ENCODE measurements at regions not wholly inside any gene's neighbourhood (a gene's known extent, or its start where the extent isn't known, plus 50 kb on each side); places are given as distances from the start of the nearest gene placed in this dataset.
"Not testable (repeated sequence)": the region's sequence is repeated elsewhere in the genome, so short reads cannot be mapped to it uniquely, and the experiment has no call there.

GRCh38 chr6:92270365-92270764 is 1149.0 kb downstream of the EPHA7 start:
- no peak for DNase-seq (ENCODE audit: low spot score)

- DNase-seq (ENCODE audit: low spot score): no peak
Measured at GRCh38 chr6:92267335-92267734, 1152.0 kb downstream of the EPHA7 start.

GRCh38 chr6:92263864-92264263 is 1155.5 kb downstream of the EPHA7 start:
- DNase-seq (ENCODE audit: low spot score): no peak

GRCh38 chr6:92259171-92259570 is 1160.2 kb downstream of the EPHA7 start:
- DNase-seq (ENCODE audit: low spot score): no peak

- no peak for DNase-seq (ENCODE audit: low spot score)
Measured at GRCh38 chr6:92243315-92243714, 1176.0 kb downstream of the EPHA7 start.

GRCh38 chr6:92231171-92231701 is 1188.1 kb downstream of the EPHA7 start:
- DNase-seq (ENCODE audit: low spot score): no peak

GRCh38 chr6:92219987-92220386 is 1199.4 kb downstream of the EPHA7 start:
- DNase-seq (ENCODE audit: low spot score): not testable (repeated sequence)

GRCh38 chr6:92216717-92217116 is 1202.6 kb downstream of the EPHA7 start:
- DNase-seq (ENCODE audit: low spot score): no peak

- DNase-seq (ENCODE audit: low spot score): no peak
Measured at GRCh38 chr6:92201618-92202017, 1217.7 kb downstream of the EPHA7 start.

GRCh38 chr6:92196325-92196724 is 1223.0 kb downstream of the EPHA7 start:
- no peak for DNase-seq (ENCODE audit: low spot score)

- no peak for DNase-seq (ENCODE audit: low spot score)
Measured at GRCh38 chr6:92195796-92196195, 1223.6 kb downstream of the EPHA7 start.

GRCh38 chr6:92188016-92188415 is 1231.3 kb downstream of the EPHA7 start:
- DNase-seq (ENCODE audit: low spot score): no peak

GRCh38 chr6:92184933-92185332 is 1234.4 kb downstream of the EPHA7 start:
- DNase-seq (ENCODE audit: low spot score): no peak

- no peak for DNase-seq (ENCODE audit: low spot score)
Measured at GRCh38 chr6:92181347-92181746, 1238.0 kb downstream of the EPHA7 start.

GRCh38 chr6:92180090-92180489 is 1239.3 kb downstream of the EPHA7 start:
- no peak for DNase-seq (ENCODE audit: low spot score)

- no peak for DNase-seq (ENCODE audit: low spot score)
Measured at GRCh38 chr6:92176666-92177065, 1242.7 kb downstream of the EPHA7 start.

GRCh38 chr6:92174398-92175073 is 1244.8 kb downstream of the EPHA7 start:
- DNase-seq (ENCODE audit: low spot score): no peak

- no peak for DNase-seq (ENCODE audit: low spot score)
Measured at GRCh38 chr6:92169506-92169905, 1249.9 kb downstream of the EPHA7 start.

- DNase-seq (ENCODE audit: low spot score): no peak
Measured at GRCh38 chr6:92166666-92167065, 1252.7 kb downstream of the EPHA7 start.

GRCh38 chr6:92161953-92162352 is 1257.4 kb downstream of the EPHA7 start:
- no peak for DNase-seq (ENCODE audit: low spot score)

- no peak for DNase-seq (ENCODE audit: low spot score)
Measured at GRCh38 chr6:92160226-92160625, 1259.1 kb downstream of the EPHA7 start.

- DNase-seq (ENCODE audit: low spot score): no peak
Measured at GRCh38 chr6:92159046-92159445, 1260.3 kb downstream of the EPHA7 start.

GRCh38 chr6:92150553-92150952 is 1268.8 kb downstream of the EPHA7 start:
- DNase-seq (ENCODE audit: low spot score): no peak

- no peak for DNase-seq (ENCODE audit: low spot score)
Measured at GRCh38 chr6:92147246-92147645, 1272.1 kb downstream of the EPHA7 start.
